AG09319 (cell line): ENCODE measurements at regions not wholly inside any gene's neighbourhood (a gene's known extent, or its start where the extent isn't known, plus 50 kb on each side); places are given as distances from the start of the nearest gene placed in this dataset.

ENCODE experiments used
- DNase-seq: peaks from one replicate; pipeline ENCODE4 v3.0.0-alpha.2; 2010; ENCODE audit warnings: low read depth; ENCODE audit errors: extremely low read depth
- TF ChIP-seq, protein P1 (sequence below): IDR thresholded peaks from 2 replicates; pipeline ENCODE4 v1.5.1; 2011; ENCODE audit warnings: low read depth, mild to moderate bottlenecking, inconsistent platforms, low read length, moderate library complexity

GRCh38 chr11:15602047-15602446, 487.3 kb downstream of the INSC start:
- TF ChIP-seq, protein P1, sequence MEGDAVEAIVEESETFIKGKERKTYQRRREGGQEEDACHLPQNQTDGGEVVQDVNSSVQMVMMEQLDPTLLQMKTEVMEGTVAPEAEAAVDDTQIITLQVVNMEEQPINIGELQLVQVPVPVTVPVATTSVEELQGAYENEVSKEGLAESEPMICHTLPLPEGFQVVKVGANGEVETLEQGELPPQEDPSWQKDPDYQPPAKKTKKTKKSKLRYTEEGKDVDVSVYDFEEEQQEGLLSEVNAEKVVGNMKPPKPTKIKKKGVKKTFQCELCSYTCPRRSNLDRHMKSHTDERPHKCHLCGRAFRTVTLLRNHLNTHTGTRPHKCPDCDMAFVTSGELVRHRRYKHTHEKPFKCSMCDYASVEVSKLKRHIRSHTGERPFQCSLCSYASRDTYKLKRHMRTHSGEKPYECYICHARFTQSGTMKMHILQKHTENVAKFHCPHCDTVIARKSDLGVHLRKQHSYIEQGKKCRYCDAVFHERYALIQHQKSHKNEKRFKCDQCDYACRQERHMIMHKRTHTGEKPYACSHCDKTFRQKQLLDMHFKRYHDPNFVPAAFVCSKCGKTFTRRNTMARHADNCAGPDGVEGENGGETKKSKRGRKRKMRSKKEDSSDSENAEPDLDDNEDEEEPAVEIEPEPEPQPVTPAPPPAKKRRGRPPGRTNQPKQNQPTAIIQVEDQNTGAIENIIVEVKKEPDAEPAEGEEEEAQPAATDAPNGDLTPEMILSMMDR = no peak
- no peak for DNase-seq

- TF ChIP-seq, protein P1 = no peak
- DNase-seq = no peak
Observed at GRCh38 chr11:15602785-15603567, 488.3 kb downstream of the INSC start.

DNA sequence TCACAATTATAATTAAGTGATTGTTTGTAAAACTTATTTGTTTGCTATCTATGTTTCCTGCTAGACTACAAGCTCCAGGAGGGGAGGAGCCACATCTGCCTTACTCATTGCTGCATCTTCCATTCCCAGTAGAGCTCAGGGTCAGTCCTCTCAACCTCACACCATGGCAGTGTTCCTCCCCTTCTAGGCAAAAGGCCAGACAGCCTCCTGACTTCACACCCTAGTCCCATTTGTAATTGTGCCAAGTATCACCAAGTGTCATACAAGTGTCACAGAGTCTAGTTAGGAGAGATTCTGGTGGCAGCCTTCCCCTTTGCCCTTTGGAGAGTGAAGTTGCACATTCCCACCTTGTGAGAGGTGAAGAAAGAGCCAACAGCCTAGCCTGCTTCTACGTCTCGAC, 490.4 kb downstream of the INSC start:
- no peak for DNase-seq
- TF ChIP-seq, protein P1 = no peak

- no peak for DNase-seq
- TF ChIP-seq, protein P1 = no peak
Observed at GRCh38 chr11:15607361-15608036, 492.8 kb downstream of the INSC start.

DNA sequence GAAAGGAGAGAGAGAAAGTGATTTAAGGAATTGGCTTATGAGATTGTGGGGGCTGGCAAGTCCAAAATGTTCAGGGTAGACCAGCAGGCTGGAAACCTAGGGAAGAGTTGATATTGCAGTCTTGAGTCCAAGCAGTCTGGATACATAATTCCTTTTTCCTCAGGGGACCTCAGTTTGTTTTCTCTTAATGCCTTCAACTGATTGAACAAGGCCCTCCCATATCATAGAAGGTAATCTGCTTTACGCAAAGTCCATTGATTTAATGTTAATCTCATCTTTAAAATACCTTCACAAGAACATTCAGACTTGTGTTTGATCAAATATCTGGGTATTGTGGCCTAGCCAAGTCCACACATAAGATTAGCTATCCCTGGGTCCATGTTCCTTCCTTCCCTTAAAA, 494.7 kb downstream of the INSC start:
- TF ChIP-seq, protein P1 = no peak
- DNase-seq = no peak

- TF ChIP-seq, protein P1 = no peak
- no peak for DNase-seq
Observed at GRCh38 chr11:15610881-15611280, 496.2 kb downstream of the INSC start.

GRCh38 chr11:15613251-15613650, 498.5 kb downstream of the INSC start:
- TF ChIP-seq, protein P1 = no peak
- DNase-seq = no peak
